HAP-1 (cell line): ENCODE measurements at regions not wholly inside any gene's neighbourhood (a gene's known extent, or its start where the extent isn't known, plus 50 kb on each side); places are given as distances from the start of the nearest gene placed in this dataset.

Source experiments
- DNase-seq, 2 experiments: peaks; one replicate each; pipeline ENCODE4 v3.0.0-alpha.2; 2016 to 2020; ENCODE audit warnings: low spot score in 2 of 2
- H3K27me3 ChIP-seq: fragments of 250-450 bp; sonication (Bioruptor Pico); 2 replicates; pipeline ENCODE4 v1.5.1; 2020; ENCODE audit warnings: low read depth, mild to moderate bottlenecking, moderate library complexity
- H3K36me3 ChIP-seq: fragments of 250-450 bp; sonication (Bioruptor Pico); replicated peaks from 2 replicates; pipeline ENCODE4 v1.5.1; 2020; ENCODE audit warnings: mild to moderate bottlenecking
- H3K4me1 ChIP-seq: fragments of 250-450 bp; sonication (Bioruptor Pico); 2 replicates; pipeline ENCODE4 v1.5.1; 2020; ENCODE audit warnings: mild to moderate bottlenecking
- H3K4me3 ChIP-seq: fragments of 250-450 bp; sonication (Bioruptor Pico); 2 replicates; pipeline ENCODE4 v1.5.1; 2020; ENCODE audit warnings: mild to moderate bottlenecking, moderate library complexity
- H3K9me3 ChIP-seq: fragments of 250-450 bp; sonication (Bioruptor Pico); 2 replicates; pipeline ENCODE4 v1.5.1; 2020; ENCODE audit warnings: mild to moderate bottlenecking, moderate library complexity
- in situ Hi-C: fragments of 300-500 bp; cut with MboI; formaldehyde crosslinking; loops from 3 replicates; pipeline ENCODE4 v1.14.3; 2020; ENCODE audit warnings: low sequenced_read_pairs, inconsistent platforms, mixed read lengths

GRCh38 chr9:109863961-109864360 is 84.0 kb downstream of the PALM2AKAP2 start:
- no peak for DNase-seq
- no peaks in the 10 kb centered on the region for H3K27me3 ChIP-seq
- H3K36me3 ChIP-seq: no peaks in the 10 kb centered on the region
- in situ Hi-C loops: no loop called here
- no peak overlapping the region for H3K4me3 ChIP-seq
- H3K9me3 ChIP-seq: no peaks in the 10 kb centered on the region
- H3K4me1 ChIP-seq: no peaks in the 10 kb centered on the region

DNA sequence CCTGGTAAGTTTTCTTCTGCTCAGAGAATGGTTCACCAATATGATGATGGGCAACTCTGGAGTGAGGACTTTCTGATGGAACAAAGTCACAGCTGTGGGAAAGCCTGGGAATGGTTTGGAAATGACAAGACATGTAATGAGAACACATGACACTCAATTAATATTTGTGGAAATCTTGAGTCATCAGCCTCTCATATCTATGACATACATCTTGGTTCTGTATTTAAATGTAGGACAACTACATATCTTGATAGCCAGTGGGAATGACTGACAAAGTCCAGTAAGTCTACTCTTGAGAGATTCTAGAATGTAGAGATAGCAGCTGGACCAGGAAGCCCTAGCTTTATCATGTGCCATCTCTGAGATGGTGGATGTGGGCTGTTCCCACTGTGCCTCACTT is 85.5 kb downstream of the PALM2AKAP2 start:
- Histone ChIP-seq H3K27me3 (no peaks in the 10 kb centered on the region), H3K4me1 (no peaks in the 10 kb centered on the region), H3K9me3 (no peaks in the 10 kb centered on the region), H3K36me3 (no peaks in the 10 kb centered on the region), H3K4me3 (no peak overlapping the region)
- in situ Hi-C loops: no loop called here
- DNase-seq: no peak

GRCh38 chr9:109868207-109868606 is 88.2 kb downstream of the PALM2AKAP2 start:
- no peak for DNase-seq
- no peak overlapping the region for H3K4me3 ChIP-seq
- in situ Hi-C loops: no loop called here
- no peaks in the 10 kb centered on the region for H3K9me3 ChIP-seq
- H3K4me1 ChIP-seq: no peaks in the 10 kb centered on the region
- H3K36me3 ChIP-seq: no peaks in the 10 kb centered on the region
- H3K27me3 ChIP-seq: 0 out of 2 replicates have a peak, but pooled peaks cover 6% of the 10 kb centered on the region

GRCh38 chr9:109868722-109869121 is 88.7 kb downstream of the PALM2AKAP2 start:
- in situ Hi-C loops: no loop called here
- DNase-seq: no peak
- H3K36me3 ChIP-seq: no peaks in the 10 kb centered on the region
- no peak overlapping the region for H3K4me3 ChIP-seq
- H3K27me3 ChIP-seq: 0 out of 2 replicates have a peak, but pooled peaks cover 6% of the 10 kb centered on the region
- no peaks in the 10 kb centered on the region for H3K4me1 ChIP-seq
- H3K9me3 ChIP-seq: no peaks in the 10 kb centered on the region

GRCh38 chr9:109870365-109870764 is 90.4 kb downstream of the PALM2AKAP2 start:
- no peak overlapping the region for H3K4me3 ChIP-seq
- no peaks in the 10 kb centered on the region for H3K36me3 ChIP-seq
- H3K27me3 ChIP-seq: 0 out of 2 replicates have a peak, but pooled peaks cover 6% of the 10 kb centered on the region
- in situ Hi-C loops: no loop called here
- no peak for DNase-seq
- H3K9me3 ChIP-seq: no peaks in the 10 kb centered on the region
- H3K4me1 ChIP-seq: no peaks in the 10 kb centered on the region

- Histone ChIP-seq H3K36me3 (no peaks in the 10 kb centered on the region), H3K4me1 (no peaks in the 10 kb centered on the region), H3K9me3 (no peaks in the 10 kb centered on the region), H3K27me3 (0 out of 2 replicates have a peak, but pooled peaks cover 6% of the 10 kb centered on the region), H3K4me3 (no peak overlapping the region)
- no peak for DNase-seq
- in situ Hi-C loops: no loop called here
Observed at GRCh38 chr9:109872901-109873300, 92.9 kb downstream of the PALM2AKAP2 start.

- no peak overlapping the region for H3K4me3 ChIP-seq
- no peaks in the 10 kb centered on the region for H3K4me1 ChIP-seq
- no peak for DNase-seq
- no peaks in the 10 kb centered on the region for H3K9me3 ChIP-seq
- no peaks in the 10 kb centered on the region for H3K36me3 ChIP-seq
- in situ Hi-C loops: no loop called here
- H3K27me3 ChIP-seq: 0 out of 2 replicates have a peak, but pooled peaks cover 6% of the 10 kb centered on the region
Observed at GRCh38 chr9:109875495-109876129, 95.6 kb downstream of the PALM2AKAP2 start.

- H3K4me3 ChIP-seq: no peak overlapping the region
- in situ Hi-C loops: no loop called here
- peak; percentile 16 to 32 for DNase-seq
- no peaks in the 10 kb centered on the region for H3K4me1 ChIP-seq
- H3K27me3 ChIP-seq: no peaks in the 10 kb centered on the region
- H3K36me3 ChIP-seq: no peaks in the 10 kb centered on the region
- no peaks in the 10 kb centered on the region for H3K9me3 ChIP-seq
Observed at GRCh38 chr9:109880276-109881169, 100.5 kb downstream of the PALM2AKAP2 start.

DNA sequence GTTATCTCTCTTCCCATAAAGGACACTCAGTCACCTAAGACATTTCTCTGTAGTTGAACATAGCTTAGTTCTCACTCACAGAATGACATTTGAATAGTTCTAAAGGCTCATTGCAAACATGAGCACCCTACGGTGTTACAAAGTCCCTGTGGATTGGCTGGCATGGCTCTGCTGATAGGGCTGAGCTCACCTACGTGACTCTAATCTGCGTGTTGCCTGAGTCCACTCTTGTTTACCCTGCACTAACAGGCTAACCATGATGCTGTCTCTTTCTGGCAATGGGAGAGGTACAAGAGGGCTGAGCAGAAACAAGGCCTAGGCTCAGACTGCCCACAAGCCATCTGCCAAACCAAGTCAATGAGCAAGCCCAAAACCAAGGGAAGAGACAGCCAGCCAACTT is 103.6 kb downstream of the PALM2AKAP2 start:
- Histone ChIP-seq H3K4me3 (no peak overlapping the region), H3K36me3 (no peaks in the 10 kb centered on the region), H3K9me3 (no peaks in the 10 kb centered on the region), H3K4me1 (no peaks in the 10 kb centered on the region), H3K27me3 (no peaks in the 10 kb centered on the region)
- in situ Hi-C loops: no loop called here
- no peak for DNase-seq

DNA sequence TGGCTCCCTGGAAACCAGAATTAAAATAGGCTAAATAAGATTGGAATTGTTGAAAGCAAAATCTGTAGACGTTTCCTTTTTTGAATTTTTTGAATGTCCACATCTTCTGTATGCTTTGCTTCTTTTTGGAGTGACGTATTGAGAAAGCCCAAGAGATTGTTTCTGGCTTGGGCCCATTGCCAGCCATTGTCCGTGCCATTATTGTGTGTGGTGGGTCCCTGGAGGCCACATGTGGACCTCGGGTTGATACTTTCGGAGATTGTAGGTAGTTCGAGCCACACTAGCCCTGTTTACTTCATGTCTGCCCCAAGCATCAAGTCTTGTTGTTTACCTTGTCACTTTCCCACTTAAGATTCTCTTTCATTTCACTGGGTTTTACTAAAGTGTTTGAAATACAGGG is 106.0 kb downstream of the PALM2AKAP2 start:
- Histone ChIP-seq H3K36me3 (no peaks in the 10 kb centered on the region), H3K27me3 (no peaks in the 10 kb centered on the region), H3K4me3 (no peak overlapping the region), H3K9me3 (no peaks in the 10 kb centered on the region), H3K4me1 (no peaks in the 10 kb centered on the region)
- no peak for DNase-seq
- in situ Hi-C loops: no loop called here

GRCh38 chr9:109886617-109887016 is 106.6 kb downstream of the PALM2AKAP2 start:
- H3K36me3 ChIP-seq: no peaks in the 10 kb centered on the region
- no peaks in the 10 kb centered on the region for H3K27me3 ChIP-seq
- no peaks in the 10 kb centered on the region for H3K4me1 ChIP-seq
- H3K4me3 ChIP-seq: no peak overlapping the region
- no peak for DNase-seq
- no peaks in the 10 kb centered on the region for H3K9me3 ChIP-seq
- in situ Hi-C loops: no loop called here

- no peak for DNase-seq
- Histone ChIP-seq H3K4me1 (no peaks in the 10 kb centered on the region), H3K36me3 (no peaks in the 10 kb centered on the region), H3K4me3 (no peak overlapping the region), H3K9me3 (no peaks in the 10 kb centered on the region), H3K27me3 (no peaks in the 10 kb centered on the region)
- in situ Hi-C loops: no loop called here
Observed at GRCh38 chr9:109887079-109887478, 107.1 kb downstream of the PALM2AKAP2 start.

GRCh38 chr9:109888695-109889094 is 108.7 kb downstream of the PALM2AKAP2 start:
- no peaks in the 10 kb centered on the region for H3K36me3 ChIP-seq
- in situ Hi-C loops: no loop called here

DNA sequence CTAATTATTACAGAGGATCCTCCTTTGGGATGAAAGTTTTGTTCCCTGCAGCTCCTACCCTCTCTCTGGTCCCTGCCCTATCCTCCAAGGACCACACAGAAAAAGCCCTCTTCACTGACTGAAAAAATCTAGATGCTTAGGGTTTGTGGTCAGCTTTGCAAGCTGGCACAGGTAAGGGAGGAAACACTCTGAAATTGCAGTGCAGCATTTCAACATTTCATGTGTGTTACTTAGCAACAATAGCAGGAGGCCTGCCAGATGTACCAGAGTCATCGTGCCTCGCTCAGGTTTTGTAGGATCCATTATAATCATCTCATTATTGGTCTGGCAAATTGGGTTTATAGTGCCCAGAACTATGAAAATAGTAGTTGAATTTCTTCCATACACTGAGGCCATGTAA is 109.5 kb downstream of the PALM2AKAP2 start:
- Histone ChIP-seq H3K36me3 (no peaks in the 10 kb centered on the region), H3K27me3 (no peaks in the 10 kb centered on the region), H3K9me3 (no peaks in the 10 kb centered on the region), H3K4me1 (no peaks in the 10 kb centered on the region), H3K4me3 (no peak overlapping the region)
- no peak for DNase-seq
- in situ Hi-C loops: no loop called here

More at GRCh38 chr9:109888695-109889094, 108.7 kb downstream of the PALM2AKAP2 start:
- Histone ChIP-seq H3K4me1 (no peaks in the 10 kb centered on the region), H3K9me3 (no peaks in the 10 kb centered on the region), H3K4me3 (no peak overlapping the region), H3K27me3 (no peaks in the 10 kb centered on the region)
- DNase-seq: no peak
